ENCODE measurements at regions not wholly inside any gene's neighbourhood (a gene's known extent, or its start where the extent isn't known, plus 50 kb on each side); places are given as distances from the start of the nearest gene placed in this dataset.

DNA sequence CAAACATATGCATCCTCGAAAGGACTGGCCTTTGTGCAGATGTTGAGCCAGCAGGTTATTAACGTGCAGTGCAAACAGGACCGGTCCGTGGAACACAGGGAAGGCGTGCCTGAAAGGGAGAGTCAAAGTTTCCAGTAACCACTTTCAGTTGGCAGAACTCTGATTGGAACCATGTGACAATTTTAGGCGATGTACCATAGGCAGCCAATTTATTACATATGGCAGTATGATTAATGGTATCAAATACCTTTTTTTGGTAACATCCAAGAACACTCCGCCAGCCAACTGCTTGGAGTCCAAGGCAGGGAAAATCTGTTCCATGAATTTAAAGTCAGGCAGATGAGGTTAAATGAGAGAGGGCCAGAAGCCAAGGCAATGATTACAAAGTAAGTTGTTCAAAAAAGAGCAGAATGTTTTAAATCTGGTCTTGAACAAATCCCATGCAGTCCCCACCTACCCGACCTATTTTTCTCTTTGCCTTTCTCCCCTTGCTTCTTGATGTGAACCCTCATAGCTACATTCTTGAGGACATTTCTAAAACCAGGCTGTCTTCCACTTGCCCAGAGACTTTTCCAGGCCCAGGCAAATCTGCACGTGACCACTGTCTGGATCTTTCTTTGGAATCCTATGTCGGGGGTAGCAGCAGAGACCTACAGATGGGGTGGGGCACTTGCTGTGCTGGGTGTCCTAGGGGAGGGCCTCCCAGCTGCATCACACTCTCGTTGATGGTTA lies 351.7 kb downstream of the HRH4 start:
- H3K79me1 ChIP-seq (ENCODE audit: low read depth, low read length), result no peaks in the 10 kb centered on the region
- H3K27me3 ChIP-seq (replicated peaks in 1 of 4; ENCODE audit: control insufficient read depth in 3 of 4, extremely low read depth in 1 of 4, insufficient read depth in 3 of 4, low read length in 3 of 4), result no peaks in the 10 kb centered on the region
- no peaks in the 10 kb centered on the region for H4K20me1 ChIP-seq (replicated peaks in 1 of 2; ENCODE audit: control insufficient read depth in 1 of 2, insufficient read depth in 2 of 2, low read length in 2 of 2)
- 0 out of 4 replicates have a peak, but pooled peaks cover 0 to 2% of the 10 kb centered on the region in 2 experiments for H3K9me3 ChIP-seq (ENCODE audit: insufficient read depth in 2 of 2, low read depth in 1 of 2, low read length in 1 of 2)
- no peak overlapping the region for H2BK5ac ChIP-seq (ENCODE audit: low read depth, low read length)
- H3K4me3 ChIP-seq (ENCODE audit: extremely low read depth in 1 of 4, insufficient read depth in 2 of 4, low read depth in 3 of 4, low read length in 4 of 4), result no peak overlapping the region
- no peak overlapping the region for H2BK120ac ChIP-seq (replicated peaks; ENCODE audit: low read depth, low read length)
- WGBS, 2 experiments (ENCODE audit: extremely low coverage in 1 of 2, insufficient coverage in 1 of 2, insufficient read length in 1 of 2, insufficient replicate concordance in 2 of 2, low coverage in 1 of 2, low lambda C conversion rate in 2 of 2, missing lambda C conversion rate in 1 of 2), result 87% methylated on average over 10 of the region's 11 CpGs; no CpG with 5 or more reads in 1 of the 2 experiments
- no peak overlapping the region for H3K9ac ChIP-seq (replicated peaks in 1 of 4; ENCODE audit: extremely low read depth in 1 of 4, low read depth in 3 of 4, low read length in 3 of 4)
- H3K14ac ChIP-seq (ENCODE audit: insufficient read length), result no peak overlapping the region
- H3K4ac ChIP-seq (replicated peaks; ENCODE audit: insufficient read length, low read depth, low read length), result no peak overlapping the region
- no peak overlapping the region for H3K18ac ChIP-seq (ENCODE audit: extremely low read depth, low read length)
- H4K91ac ChIP-seq (replicated peaks; ENCODE audit: insufficient read length, low read length), result no peak overlapping the region
- peaks cover 0 to 12% (median 6%) of the 10 kb centered on the region in 4 experiments; a peak in 3 of 7 replicates for H3K4me1 ChIP-seq (replicated peaks in 1 of 4; ENCODE audit: control insufficient read depth in 3 of 4, insufficient read depth in 4 of 4, low read length in 3 of 4)
- no peaks in the 10 kb centered on the region for H3K79me2 ChIP-seq (ENCODE audit: control insufficient read depth in 1 of 2, insufficient read depth in 2 of 2, low read length in 2 of 2)
- no peak overlapping the region for H3K27ac ChIP-seq (ENCODE audit: low read depth, low read length)
- H3K56ac ChIP-seq (replicated peaks; ENCODE audit: insufficient read length, low read depth, low read length), result no peak overlapping the region
- no peak overlapping the region for H3K4me2 ChIP-seq (ENCODE audit: insufficient read depth in 1 of 2, low read depth in 2 of 2, low read length in 2 of 2)
- FAIRE-seq (no peak), DNase-seq (ENCODE audit: low read depth in 1 of 2, low spot score in 2 of 2) (no peak)
- no peak overlapping the region for H4K8ac ChIP-seq (ENCODE audit: extremely low read depth, insufficient read depth, low read length)
- H4K5ac ChIP-seq (ENCODE audit: insufficient read length, low read depth, low read length), result no peak overlapping the region
- no peak overlapping the region for H2AK5ac ChIP-seq (ENCODE audit: low read depth, low read length)
- POLR2A ChIA-PET (ENCODE audit: partially characterized antibody), result no interaction called here
- no peaks in the 10 kb centered on the region for H3K36me3 ChIP-seq (ENCODE audit: control insufficient read depth in 2 of 4, insufficient read depth in 4 of 4, low read length in 3 of 4)
- no peaks in the 10 kb centered on the region for H3K23me2 ChIP-seq (ENCODE audit: low read depth, low read length)
- H2AFZ ChIP-seq (ENCODE audit: low read length), result no peak overlapping the region
- no peak overlapping the region for H2BK12ac ChIP-seq (ENCODE audit: low read depth, low read length)
- no peak overlapping the region for H2BK20ac ChIP-seq (ENCODE audit: low read length)
- CTCF ChIA-PET (ENCODE audit: partially characterized antibody), result no interaction called here
- no peak overlapping the region for H2BK15ac ChIP-seq (ENCODE audit: low read length)
- no peak overlapping the region for H3K23ac ChIP-seq (ENCODE audit: insufficient read length)
- TF ChIP-seq GTF2F1 (IDR thresholded peaks at IDR 0.05; ENCODE audit: borderline replicate concordance, low read depth, low read length) (no peak), RAD21 (IDR thresholded peaks at IDR 0.05 in 1 of 2, conservative IDR thresholded peaks at IDR 0.05 in 1 of 2; ENCODE audit: low read depth in 2 of 2, low read length in 2 of 2) (no peak), SRF (IDR thresholded peaks at IDR 0.05; ENCODE audit: low read depth, low read length) (no peak), JUN (IDR thresholded peaks at IDR 0.05; ENCODE audit: low read depth, low read length) (no peak), CHD1 (IDR thresholded peaks at IDR 0.05; ENCODE audit: low read depth, low read length) (no peak), JUND (IDR thresholded peaks at IDR 0.05; ENCODE audit: low read length) (no peak), TAF1 (IDR thresholded peaks at IDR 0.05; ENCODE audit: low read depth, low read length) (no peak), CREB1 (IDR thresholded peaks at IDR 0.05) (no peak), SIRT6 (IDR thresholded peaks at IDR 0.05; ENCODE audit: low read length) (no peak)
- TF ChIP-seq, protein P1, sequence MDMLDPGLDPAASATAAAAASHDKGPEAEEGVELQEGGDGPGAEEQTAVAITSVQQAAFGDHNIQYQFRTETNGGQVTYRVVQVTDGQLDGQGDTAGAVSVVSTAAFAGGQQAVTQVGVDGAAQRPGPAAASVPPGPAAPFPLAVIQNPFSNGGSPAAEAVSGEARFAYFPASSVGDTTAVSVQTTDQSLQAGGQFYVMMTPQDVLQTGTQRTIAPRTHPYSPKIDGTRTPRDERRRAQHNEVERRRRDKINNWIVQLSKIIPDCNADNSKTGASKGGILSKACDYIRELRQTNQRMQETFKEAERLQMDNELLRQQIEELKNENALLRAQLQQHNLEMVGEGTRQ (IDR thresholded peaks at IDR 0.05; ENCODE audit: low read length), result no peak
- TF ChIP-seq, protein P2, sequence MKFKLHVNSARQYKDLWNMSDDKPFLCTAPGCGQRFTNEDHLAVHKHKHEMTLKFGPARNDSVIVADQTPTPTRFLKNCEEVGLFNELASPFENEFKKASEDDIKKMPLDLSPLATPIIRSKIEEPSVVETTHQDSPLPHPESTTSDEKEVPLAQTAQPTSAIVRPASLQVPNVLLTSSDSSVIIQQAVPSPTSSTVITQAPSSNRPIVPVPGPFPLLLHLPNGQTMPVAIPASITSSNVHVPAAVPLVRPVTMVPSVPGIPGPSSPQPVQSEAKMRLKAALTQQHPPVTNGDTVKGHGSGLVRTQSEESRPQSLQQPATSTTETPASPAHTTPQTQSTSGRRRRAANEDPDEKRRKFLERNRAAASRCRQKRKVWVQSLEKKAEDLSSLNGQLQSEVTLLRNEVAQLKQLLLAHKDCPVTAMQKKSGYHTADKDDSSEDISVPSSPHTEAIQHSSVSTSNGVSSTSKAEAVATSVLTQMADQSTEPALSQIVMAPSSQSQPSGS (IDR thresholded peaks at IDR 0.05; ENCODE audit: low read length), result no peak
